Smooth muscle cell (in vitro differentiated cells): ENCODE measurements at regions not wholly inside any gene's neighbourhood (a gene's known extent, or its start where the extent isn't known, plus 50 kb on each side); places are given as distances from the start of the nearest gene placed in this dataset.

ENCODE experiments used
- DNase-seq: peaks from one replicate; lab custom pipeline; 2025; ENCODE audit not compliant: unreplicated experiment; lab: John Stamatoyannopoulos, UW
- H2AFZ ChIP-seq: fragments of 200-600 bp; sonication (generic); 2 replicates; pipeline ENCODE4 v1.6.0; 2016; ENCODE audit warnings: antibody characterized with exemption, low read depth, mild to moderate bottlenecking
- H3F3A ChIP-seq: fragments of 200-600 bp; sonication (generic); 2 replicates; pipeline ENCODE4 v1.6.0; 2017; ENCODE audit warnings: antibody characterized with exemption, low read depth
- H3K27ac ChIP-seq: fragments of 200-600 bp; sonication (generic); 2 replicates; pipeline ENCODE4 v1.5.1; 2016; ENCODE audit warnings: low read depth, mild to moderate bottlenecking
- H3K27me3 ChIP-seq: fragments of 200-600 bp; sonication (generic); 2 replicates; pipeline ENCODE4 v1.6.1; 2016; ENCODE audit warnings: low read depth, mild to moderate bottlenecking
- H3K36me3 ChIP-seq: fragments of 200-600 bp; sonication (generic); 2 replicates; pipeline ENCODE4 v1.5.1; 2016; ENCODE audit warnings: low read depth
- H3K4me1 ChIP-seq: fragments of 200-600 bp; sonication (generic); 2 replicates; pipeline ENCODE4 v1.5.1; 2016; ENCODE audit warnings: low read depth
- H3K4me2 ChIP-seq: fragments of 200-600 bp; sonication (generic); 2 replicates; pipeline ENCODE4 v1.6.0; 2016; ENCODE audit warnings: mild to moderate bottlenecking
- H3K4me3 ChIP-seq: fragments of 200-600 bp; sonication (generic); 2 replicates; pipeline ENCODE4 v1.5.1; 2016; ENCODE audit warnings: mild to moderate bottlenecking
- H3K79me2 ChIP-seq: fragments of 200-600 bp; sonication (generic); 2 replicates; pipeline ENCODE4 v1.6.0; 2016; ENCODE audit warnings: low read depth, mild to moderate bottlenecking
- H3K9ac ChIP-seq: fragments of 200-600 bp; sonication (generic); 2 replicates; pipeline ENCODE4 v1.6.0; 2016; ENCODE audit warnings: low read depth
- H3K9me3 ChIP-seq: fragments of 200-600 bp; sonication (generic); replicated peaks from 2 replicates; pipeline ENCODE4 v1.5.1; 2016; ENCODE audit warnings: low read depth
- H4K20me1 ChIP-seq: fragments of 200-600 bp; sonication (generic); 2 replicates; pipeline ENCODE4 v1.6.0; 2016; ENCODE audit warnings: low read depth
- CTCF ChIP-seq: fragments of 200-600 bp; sonication (generic); IDR thresholded peaks from 2 replicates; pipeline ENCODE4 v1.5.1; 2017; ENCODE audit warnings: borderline replicate concordance, mild to moderate bottlenecking, antibody characterized with exemption; ENCODE audit not compliant: insufficient read depth, poor library complexity, severe bottlenecking
- WGBS: methylation state at CpG from one replicate; pipeline ENCODE4 v1.1.7; 2016; ENCODE audit warnings: low lambda C conversion rate; 5-methylcytosine and 5-hydroxymethylcytosine counted together

GRCh38 chr12:66060163-66060907 is 70.2 kb downstream of the LLPH start:
- WGBS = 22% methylated on average over 2 of the region's 2 CpGs
- Histone ChIP-seq H4K20me1 (no peaks in the 10 kb centered on the region), H3K27ac (no peak overlapping the region), H3K36me3 (no peaks in the 10 kb centered on the region), H3F3A (no peaks in the 10 kb centered on the region), H2AFZ (no peak overlapping the region), H3K79me2 (no peaks in the 10 kb centered on the region), H3K9ac (no peak overlapping the region), H3K4me3 (no peak overlapping the region), H3K27me3 (no peaks in the 10 kb centered on the region), H3K9me3 (no peaks in the 10 kb centered on the region), H3K4me1 (peaks cover 12% of the 10 kb centered on the region), H3K4me2 (peak overlapping the region; percentile 9)
- no peak for TF ChIP-seq CTCF
- DNase-seq = no peak

GRCh38 chr12:66059666-66060065 is 70.9 kb downstream of the LLPH start:
- Histone ChIP-seq H3F3A (no peaks in the 10 kb centered on the region), H3K4me3 (no peak overlapping the region), H3K4me1 (peaks cover 12% of the 10 kb centered on the region), H2AFZ (no peak overlapping the region), H4K20me1 (no peaks in the 10 kb centered on the region), H3K36me3 (no peaks in the 10 kb centered on the region), H3K4me2 (no peak overlapping the region), H3K27me3 (no peaks in the 10 kb centered on the region), H3K9me3 (no peaks in the 10 kb centered on the region), H3K9ac (no peak overlapping the region), H3K79me2 (no peaks in the 10 kb centered on the region), H3K27ac (no peak overlapping the region)
- no peak for DNase-seq
- no peak for TF ChIP-seq CTCF
- 86% methylated on average over 5 of the region's 5 CpGs for WGBS

DNA sequence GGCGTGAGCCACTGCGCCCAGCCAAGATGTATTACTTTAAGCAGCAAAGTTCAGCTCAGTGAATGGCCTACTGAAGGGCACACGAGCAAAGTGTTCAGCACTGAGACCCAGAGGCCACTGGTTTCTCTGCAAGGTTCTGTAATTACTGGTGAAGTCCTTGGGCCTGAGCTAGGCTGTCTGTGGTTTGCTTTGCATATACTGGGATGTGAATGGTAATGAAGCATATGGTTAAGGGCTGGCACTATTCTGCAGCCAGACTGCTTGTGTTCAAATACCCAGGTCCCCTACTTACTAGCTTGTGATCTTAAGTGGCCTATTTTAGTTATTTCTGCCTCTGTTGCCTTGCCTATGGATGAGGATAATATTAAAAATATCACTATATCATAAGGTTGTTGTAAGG is 72.0 kb downstream of the LLPH start:
- no peak for DNase-seq

More for the DNA sequence above, 72.0 kb downstream of the LLPH start:
- no peaks in the 10 kb centered on the region for H4K20me1 ChIP-seq
- H3K9ac ChIP-seq = no peak overlapping the region
- no peak overlapping the region for H2AFZ ChIP-seq
- H3K27me3 ChIP-seq = no peaks in the 10 kb centered on the region
- WGBS = 97% methylated on average over 3 of the region's 3 CpGs
- peaks cover 12% of the 10 kb centered on the region for H3K4me1 ChIP-seq
- no peaks in the 10 kb centered on the region for H3K36me3 ChIP-seq
- no peaks in the 10 kb centered on the region for H3K79me2 ChIP-seq
- no peaks in the 10 kb centered on the region for H3F3A ChIP-seq
- TF ChIP-seq CTCF = no peak
- H3K27ac ChIP-seq = no peak overlapping the region
- H3K4me3 ChIP-seq = no peak overlapping the region
- no peak overlapping the region for H3K4me2 ChIP-seq
- H3K9me3 ChIP-seq = no peaks in the 10 kb centered on the region
